Suppressor macrophage treated with lipopolysaccharide for 1 hour (primary cell): ENCODE measurements at regions not wholly inside any gene's neighbourhood (a gene's known extent, or its start where the extent isn't known, plus 50 kb on each side); places are given as distances from the start of the nearest gene placed in this dataset.
"Not testable (repeated sequence)": the region's sequence is repeated elsewhere in the genome, so short reads cannot be mapped to it uniquely, and the experiment has no call there.

Experiments used
- DNase-seq, 3 donors: peaks; one replicate each; pipeline ENCODE4 v3.0.0-alpha.2; 2020 to 2022

- peak in 2 of 3 donors; percentile 42 to 53 for DNase-seq
These were observed 84.3 kb upstream of the NCOR2 start for GRCh38 chr12:124651516-124652273.

GRCh38 chr12:124650912-124651311, 83.5 kb upstream of the NCOR2 start:
- no peak for DNase-seq

- DNase-seq = no peak
These were observed 81.4 kb upstream of the NCOR2 start for GRCh38 chr12:124648710-124649384.

- DNase-seq = no peak
These were observed 79.9 kb upstream of the NCOR2 start for GRCh38 chr12:124647316-124647715.

GRCh38 chr12:124646385-124647230, 79.2 kb upstream of the NCOR2 start:
- peak; percentile 84 to 87 (median 86) for DNase-seq

- DNase-seq = no peak
These were observed 78.3 kb upstream of the NCOR2 start for GRCh38 chr12:124645530-124646244.

GRCh38 chr12:124643768-124644167, 76.4 kb upstream of the NCOR2 start:
- not testable (repeated sequence) for DNase-seq

GRCh38 chr12:124642105-124642504, 74.7 kb upstream of the NCOR2 start:
- no peak for DNase-seq

- DNase-seq = no peak
These were observed 74.2 kb upstream of the NCOR2 start for GRCh38 chr12:124641591-124641990.

- peak; percentile 86 to 93 (median 90) for DNase-seq
These were observed 72.6 kb upstream of the NCOR2 start for GRCh38 chr12:124640056-124640455.

GRCh38 chr12:124639122-124639806, 71.9 kb upstream of the NCOR2 start:
- DNase-seq = no peak

- DNase-seq = no peak
These were observed 70.2 kb upstream of the NCOR2 start for GRCh38 chr12:124637581-124637981.

GRCh38 chr12:124637163-124637562, 69.8 kb upstream of the NCOR2 start:
- no peak for DNase-seq

GRCh38 chr12:124636138-124636978, 68.9 kb upstream of the NCOR2 start:
- DNase-seq = peak in 2 of 3 donors; percentile 53 to 72

GRCh38 chr12:124635316-124635715, 67.9 kb upstream of the NCOR2 start:
- DNase-seq = no peak

- DNase-seq = peak; percentile 76 to 90 (median 87)
These were observed 66.3 kb upstream of the NCOR2 start for GRCh38 chr12:124633365-124634362.

- DNase-seq = no peak
These were observed 65.1 kb upstream of the NCOR2 start for GRCh38 chr12:124632519-124632984.

- no peak for DNase-seq
These were observed 64.4 kb upstream of the NCOR2 start for GRCh38 chr12:124631681-124632256.

- DNase-seq = no peak
These were observed 63.4 kb upstream of the NCOR2 start for GRCh38 chr12:124630791-124631313.
